KMS-11 (cell line): ENCODE measurements at regions not wholly inside any gene's neighbourhood (a gene's known extent, or its start where the extent isn't known, plus 50 kb on each side); places are given as distances from the start of the nearest gene placed in this dataset.
"Not testable (repeated sequence)": the region's sequence is repeated elsewhere in the genome, so short reads cannot be mapped to it uniquely, and the experiment has no call there.

ENCODE experiments used
- H2AFZ ChIP-seq: fragments of 200-600 bp; sonication (generic); 2 replicates; pipeline ENCODE4 v1.6.1; 2016; ENCODE audit warnings: antibody characterized with exemption, mixed run types, low read depth
- H3K27ac ChIP-seq: fragments of 200-600 bp; sonication (generic); 2 replicates; pipeline ENCODE4 v1.6.1; 2016; ENCODE audit warnings: mild to moderate bottlenecking, mixed run types
- H3K27me3 ChIP-seq: fragments of 200-600 bp; sonication (generic); 2 replicates; pipeline ENCODE4 v1.6.1; 2017; ENCODE audit warnings: mild to moderate bottlenecking, low read depth, mixed run types, moderate library complexity; ENCODE audit not compliant: insufficient read depth
- H3K36me3 ChIP-seq: fragments of 200-600 bp; sonication (generic); 2 replicates; pipeline ENCODE4 v1.6.1; 2017; ENCODE audit warnings: mild to moderate bottlenecking, mixed run types; ENCODE audit not compliant: insufficient read depth
- H3K4me1 ChIP-seq: fragments of 200-600 bp; sonication (generic); 2 replicates; pipeline ENCODE4 v1.6.1; 2016; ENCODE audit warnings: mild to moderate bottlenecking, low read depth, mixed run types; ENCODE audit not compliant: poor library complexity, severe bottlenecking
- H3K4me2 ChIP-seq: fragments of 200-600 bp; sonication (generic); 2 replicates; pipeline ENCODE4 v1.7.0; 2016; ENCODE audit warnings: mild to moderate bottlenecking, mixed run types
- H3K4me3 ChIP-seq: fragments of 200-600 bp; sonication (generic); IDR thresholded peaks from 2 replicates; pipeline ENCODE4 v1.6.1; 2017; ENCODE audit warnings: low read depth, low read length, mixed read lengths; ENCODE audit not compliant: insufficient read depth
- H3K79me2 ChIP-seq: fragments of 200-600 bp; sonication (generic); 2 replicates; pipeline ENCODE4 v1.6.1; 2016; ENCODE audit warnings: low read depth, mixed run types; ENCODE audit not compliant: insufficient read depth
- H3K9ac ChIP-seq: fragments of 200-600 bp; sonication (generic); 2 replicates; pipeline ENCODE4 v1.6.1; 2016; ENCODE audit warnings: mild to moderate bottlenecking, mixed run types
- H4K20me1 ChIP-seq: fragments of 200-600 bp; sonication (generic); 2 replicates; pipeline ENCODE4 v1.6.1; 2016; ENCODE audit warnings: mild to moderate bottlenecking, mixed run types; ENCODE audit not compliant: insufficient read depth
- TF ChIP-seq, protein P1 (sequence below): fragments of 200-600 bp; sonication (generic); conservative IDR thresholded peaks from 2 replicates; pipeline ENCODE4 v1.6.1; 2017; ENCODE audit warnings: low read depth, mild to moderate bottlenecking, antibody characterized with exemption, low read length, moderate library complexity, mixed read lengths

DNA sequence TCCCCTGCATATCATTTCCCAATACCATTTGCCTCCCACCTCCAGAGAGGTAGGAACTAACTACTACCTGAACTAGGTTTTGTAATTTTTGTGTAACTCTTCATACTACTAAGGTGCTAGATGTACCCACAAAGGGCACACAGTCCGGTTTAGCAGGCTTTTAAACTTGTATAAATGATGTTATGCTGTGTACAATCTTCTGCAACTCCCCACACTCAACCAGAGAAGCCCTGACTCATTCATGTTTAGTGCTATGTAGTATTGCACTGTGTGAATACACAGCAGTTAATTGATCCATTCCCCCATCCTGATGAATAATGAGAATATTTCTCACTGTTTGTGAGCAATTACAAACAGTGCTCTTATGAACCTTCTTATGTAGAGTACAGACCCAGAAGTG, 285.6 kb downstream of the SMAD2 start:
- TF ChIP-seq, protein P1, sequence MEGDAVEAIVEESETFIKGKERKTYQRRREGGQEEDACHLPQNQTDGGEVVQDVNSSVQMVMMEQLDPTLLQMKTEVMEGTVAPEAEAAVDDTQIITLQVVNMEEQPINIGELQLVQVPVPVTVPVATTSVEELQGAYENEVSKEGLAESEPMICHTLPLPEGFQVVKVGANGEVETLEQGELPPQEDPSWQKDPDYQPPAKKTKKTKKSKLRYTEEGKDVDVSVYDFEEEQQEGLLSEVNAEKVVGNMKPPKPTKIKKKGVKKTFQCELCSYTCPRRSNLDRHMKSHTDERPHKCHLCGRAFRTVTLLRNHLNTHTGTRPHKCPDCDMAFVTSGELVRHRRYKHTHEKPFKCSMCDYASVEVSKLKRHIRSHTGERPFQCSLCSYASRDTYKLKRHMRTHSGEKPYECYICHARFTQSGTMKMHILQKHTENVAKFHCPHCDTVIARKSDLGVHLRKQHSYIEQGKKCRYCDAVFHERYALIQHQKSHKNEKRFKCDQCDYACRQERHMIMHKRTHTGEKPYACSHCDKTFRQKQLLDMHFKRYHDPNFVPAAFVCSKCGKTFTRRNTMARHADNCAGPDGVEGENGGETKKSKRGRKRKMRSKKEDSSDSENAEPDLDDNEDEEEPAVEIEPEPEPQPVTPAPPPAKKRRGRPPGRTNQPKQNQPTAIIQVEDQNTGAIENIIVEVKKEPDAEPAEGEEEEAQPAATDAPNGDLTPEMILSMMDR = no peak
- Histone ChIP-seq H3K79me2 (no peaks in the 10 kb centered on the region), H2AFZ (no peak overlapping the region), H3K4me3 (no peak overlapping the region), H4K20me1 (no peaks in the 10 kb centered on the region), H3K9ac (no peak overlapping the region), H3K4me2 (no peak overlapping the region), H3K27me3 (no peaks in the 10 kb centered on the region), H3K36me3 (no peaks in the 10 kb centered on the region), H3K27ac (no peak overlapping the region), H3K4me1 (no peaks in the 10 kb centered on the region)

DNA sequence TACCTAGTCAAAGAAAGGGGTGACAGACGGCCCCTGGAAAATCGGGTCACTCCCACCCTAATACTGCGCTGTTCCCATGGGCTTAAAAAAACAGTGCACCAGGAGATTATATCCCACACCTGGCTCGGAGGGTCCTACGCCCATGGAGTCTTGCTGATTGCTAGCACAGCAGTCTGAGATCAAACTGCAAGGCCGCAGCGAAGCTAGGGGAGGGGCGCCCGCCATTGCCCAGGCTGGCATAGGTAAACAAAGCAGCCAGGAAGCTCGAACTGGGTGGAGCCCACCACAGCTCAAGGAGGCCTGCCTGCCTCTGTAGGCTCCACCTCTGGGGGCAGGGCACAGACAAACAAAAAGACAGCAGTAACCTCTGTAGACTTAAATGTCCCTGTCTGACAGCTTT, 292.9 kb downstream of the SMAD2 start:
- not testable (repeated sequence) for H3K27me3 ChIP-seq, H2AFZ ChIP-seq, H4K20me1 ChIP-seq, H3K4me2 ChIP-seq, H3K4me3 ChIP-seq, H3K36me3 ChIP-seq, H3K4me1 ChIP-seq, H3K9ac ChIP-seq, H3K27ac ChIP-seq, H3K79me2 ChIP-seq

DNA sequence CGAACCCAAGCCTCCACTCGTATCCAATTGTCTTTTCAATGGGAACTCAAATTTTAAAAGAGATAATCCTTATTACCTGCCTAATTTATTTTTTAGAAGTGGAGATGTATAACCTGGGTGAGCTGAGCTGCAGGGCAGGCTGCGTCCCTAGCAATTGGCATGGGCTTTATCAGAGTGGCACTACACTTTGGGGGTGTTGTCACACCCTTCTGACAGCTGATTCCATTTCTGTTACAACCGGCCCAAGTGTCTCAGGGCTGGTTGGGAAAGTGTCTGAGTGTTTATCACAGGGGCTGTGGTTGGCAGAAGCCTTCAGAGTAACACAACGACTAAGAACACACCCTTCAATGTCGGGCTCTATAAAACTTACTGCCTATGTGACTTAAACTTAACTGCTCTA, 295.0 kb downstream of the SMAD2 start:
- H3K4me1 ChIP-seq = no peaks in the 10 kb centered on the region
- H4K20me1 ChIP-seq = no peaks in the 10 kb centered on the region
- no peaks in the 10 kb centered on the region for H3K79me2 ChIP-seq
- no peaks in the 10 kb centered on the region for H3K36me3 ChIP-seq
- H3K4me2 ChIP-seq = no peak overlapping the region
- H3K27ac ChIP-seq = no peak overlapping the region
- H3K4me3 ChIP-seq = no peak overlapping the region
- H3K27me3 ChIP-seq = no peaks in the 10 kb centered on the region
- H3K9ac ChIP-seq = no peak overlapping the region
- TF ChIP-seq, protein P1 = no peak
- no peak overlapping the region for H2AFZ ChIP-seq

DNA sequence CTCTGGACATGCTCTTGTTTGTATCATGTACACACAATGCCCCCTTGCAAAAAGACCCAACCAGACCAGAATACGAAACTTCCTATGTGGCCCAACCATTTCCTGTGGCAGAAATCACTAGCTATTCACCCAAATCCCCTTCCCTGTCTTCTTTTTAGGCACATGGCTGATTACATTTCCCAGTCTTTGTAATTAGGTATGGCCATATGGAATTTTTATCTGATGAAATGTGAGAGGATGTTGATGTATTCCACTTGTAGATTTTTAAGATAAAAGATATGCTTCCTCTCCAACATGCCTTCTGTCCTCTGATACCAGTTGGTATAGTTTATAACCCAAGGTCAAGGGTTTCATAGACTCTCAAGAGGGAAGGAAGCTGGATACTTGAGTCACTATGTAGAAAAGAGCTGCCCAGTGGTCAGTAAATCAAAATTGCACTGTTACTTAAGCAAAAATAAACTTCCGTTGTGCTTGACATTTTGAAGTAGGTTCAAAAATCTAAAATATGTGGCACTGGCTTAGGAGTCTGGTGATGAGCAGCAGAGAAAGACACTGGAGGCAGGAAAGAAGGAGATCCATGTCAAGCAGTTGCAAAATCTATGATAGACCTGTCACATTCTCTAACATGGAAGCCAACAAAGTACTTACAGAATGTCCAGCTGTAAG, 297.4 kb downstream of the SMAD2 start:
- H4K20me1 ChIP-seq = no peaks in the 10 kb centered on the region
- H2AFZ ChIP-seq = no peak overlapping the region
- no peaks in the 10 kb centered on the region for H3K36me3 ChIP-seq
- no peak overlapping the region for H3K4me2 ChIP-seq
- H3K4me3 ChIP-seq = no peak overlapping the region
- H3K27me3 ChIP-seq = no peaks in the 10 kb centered on the region
- H3K4me1 ChIP-seq = no peaks in the 10 kb centered on the region
- no peak overlapping the region for H3K27ac ChIP-seq
- H3K9ac ChIP-seq = no peak overlapping the region
- no peaks in the 10 kb centered on the region for H3K79me2 ChIP-seq
- TF ChIP-seq, protein P1 = no peak

DNA sequence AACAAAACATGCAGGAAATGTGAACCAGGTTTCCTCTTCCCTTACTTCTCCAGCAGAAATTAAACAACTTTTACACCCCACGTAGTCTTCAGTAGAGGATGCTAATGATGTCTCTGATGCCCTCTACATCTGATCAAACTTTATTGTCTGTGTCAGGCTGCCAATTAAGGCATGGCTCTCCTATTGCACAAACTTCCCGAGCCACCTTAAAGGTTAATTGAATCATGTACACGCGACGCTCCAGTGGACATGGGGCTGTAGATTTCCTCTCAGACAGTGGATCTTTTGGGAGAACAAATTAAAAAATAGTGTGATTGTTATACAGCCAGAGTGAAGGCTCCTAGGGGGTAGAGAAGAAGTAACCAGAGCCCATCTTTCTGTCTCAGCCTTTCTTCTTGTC, 301.6 kb downstream of the SMAD2 start:
- Histone ChIP-seq H3K9ac (no peak overlapping the region), H3K27me3 (no peaks in the 10 kb centered on the region), H3K79me2 (no peaks in the 10 kb centered on the region), H3K4me1 (no peaks in the 10 kb centered on the region), H2AFZ (no peak overlapping the region), H3K36me3 (no peaks in the 10 kb centered on the region), H3K4me3 (no peak overlapping the region), H3K4me2 (no peak overlapping the region), H4K20me1 (no peaks in the 10 kb centered on the region), H3K27ac (no peak overlapping the region)
- TF ChIP-seq, protein P1 = no peak
